ENCODE measurements at regions not wholly inside any gene's neighbourhood (a gene's known extent, or its start where the extent isn't known, plus 50 kb on each side); places are given as distances from the start of the nearest gene placed in this dataset.

DNA sequence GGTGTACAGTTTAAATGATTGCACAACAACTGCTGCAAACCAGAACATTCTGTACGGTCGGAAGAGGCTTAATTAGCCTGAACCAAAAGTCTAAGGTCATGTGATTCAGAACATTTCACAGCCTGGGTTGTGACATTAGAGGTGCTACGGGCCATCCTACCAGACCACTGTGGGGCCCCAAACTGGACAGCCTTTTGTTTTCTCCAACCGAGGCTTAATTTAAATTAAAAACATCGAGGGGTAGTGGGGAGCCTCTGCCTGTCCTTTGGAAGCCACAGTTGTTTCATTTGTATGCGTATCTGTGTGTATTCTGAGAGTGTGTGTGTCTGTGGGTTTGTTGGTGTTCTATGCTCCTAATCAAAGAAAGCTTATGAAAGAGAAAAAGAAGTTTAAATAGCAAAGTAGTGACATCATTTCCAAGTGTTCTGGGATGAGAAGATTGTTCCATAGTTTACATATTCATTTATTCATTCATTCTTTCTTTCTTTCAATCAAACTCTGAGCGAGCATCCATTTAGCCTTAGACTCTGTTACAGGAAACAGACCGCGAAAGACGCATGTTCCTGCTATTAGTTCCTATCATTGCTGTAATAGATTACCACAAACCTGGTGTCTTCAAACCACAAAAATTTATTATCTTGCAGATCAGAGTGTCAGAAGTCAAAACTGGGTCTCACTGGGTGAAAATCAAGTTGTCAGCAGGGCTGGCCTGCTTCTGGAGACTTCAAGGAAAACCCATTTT lies 444.8 kb downstream of the FOXO1 start:
- no peak for TF ChIP-seq CTCF (IDR thresholded peaks at IDR 0.05; ENCODE audit: low read depth, low read length)

DNA sequence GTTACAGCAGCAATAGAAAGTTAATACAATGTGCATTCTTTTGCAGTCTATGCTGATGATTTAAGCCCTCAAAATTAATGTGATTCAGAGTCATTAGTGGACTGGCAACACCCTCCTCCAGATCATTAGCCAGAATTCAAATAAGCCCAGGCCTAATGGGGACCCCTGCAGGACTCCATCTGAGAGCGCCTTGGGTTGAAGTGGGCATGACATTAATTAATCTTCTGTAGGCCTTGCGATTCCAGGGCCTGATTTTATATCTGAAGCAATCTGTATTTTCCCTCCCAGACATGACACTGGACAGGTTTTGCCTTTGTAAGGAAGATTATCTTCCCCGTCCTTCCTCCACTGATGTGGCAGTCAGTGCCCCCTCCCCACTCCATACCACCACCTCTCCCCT lies 442.9 kb downstream of the FOXO1 start:
- no peak for TF ChIP-seq CTCF (IDR thresholded peaks at IDR 0.05; ENCODE audit: low read depth, low read length)
- H3K4me3 ChIP-seq (replicated peaks in 1 of 2; ENCODE audit: low read depth in 2 of 2, low read length in 2 of 2): no peak overlapping the region
- DNase-seq (ENCODE audit: low read depth in 2 of 2): no peak

More for the DNA sequence above, 444.8 kb downstream of the FOXO1 start:
- DNase-seq (ENCODE audit: low read depth in 2 of 2): peak; percentile 77 to 81
- H3K4me3 ChIP-seq (replicated peaks in 1 of 2; ENCODE audit: low read depth in 2 of 2, low read length in 2 of 2): no peak overlapping the region

- DNase-seq (ENCODE audit: low read depth in 2 of 2): no peak
- TF ChIP-seq CTCF (IDR thresholded peaks at IDR 0.05; ENCODE audit: low read depth, low read length): no peak
Observed at GRCh38 chr13:40228496-40228895, 437.9 kb downstream of the FOXO1 start.

DNA sequence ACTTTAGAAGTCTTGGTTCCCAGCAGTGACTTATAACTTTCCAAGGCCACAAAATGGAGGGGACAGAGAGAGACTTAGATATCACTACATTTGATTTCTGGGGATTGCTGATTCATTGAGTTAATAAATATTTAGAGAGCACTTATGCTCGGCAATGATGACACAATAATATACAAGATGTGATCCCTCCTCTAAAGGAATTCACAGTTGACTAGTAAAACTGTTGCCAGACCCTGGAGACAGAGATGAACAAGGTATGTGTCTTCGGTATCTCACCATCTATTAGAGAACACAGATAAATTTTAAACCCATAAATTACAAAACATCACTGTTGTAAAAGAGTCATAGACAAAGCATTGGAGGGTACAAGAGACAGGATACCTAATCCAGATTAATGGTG lies 437.5 kb downstream of the FOXO1 start:
- DNase-seq (ENCODE audit: low read depth in 2 of 2): no peak
- no peak for TF ChIP-seq CTCF (IDR thresholded peaks at IDR 0.05; ENCODE audit: low read depth, low read length)
- H3K4me3 ChIP-seq (replicated peaks in 1 of 2; ENCODE audit: low read depth in 2 of 2, low read length in 2 of 2): no peak overlapping the region

More at GRCh38 chr13:40228496-40228895, 437.9 kb downstream of the FOXO1 start:
- no peak overlapping the region for H3K4me3 ChIP-seq (replicated peaks in 1 of 2; ENCODE audit: low read depth in 2 of 2, low read length in 2 of 2)

DNA sequence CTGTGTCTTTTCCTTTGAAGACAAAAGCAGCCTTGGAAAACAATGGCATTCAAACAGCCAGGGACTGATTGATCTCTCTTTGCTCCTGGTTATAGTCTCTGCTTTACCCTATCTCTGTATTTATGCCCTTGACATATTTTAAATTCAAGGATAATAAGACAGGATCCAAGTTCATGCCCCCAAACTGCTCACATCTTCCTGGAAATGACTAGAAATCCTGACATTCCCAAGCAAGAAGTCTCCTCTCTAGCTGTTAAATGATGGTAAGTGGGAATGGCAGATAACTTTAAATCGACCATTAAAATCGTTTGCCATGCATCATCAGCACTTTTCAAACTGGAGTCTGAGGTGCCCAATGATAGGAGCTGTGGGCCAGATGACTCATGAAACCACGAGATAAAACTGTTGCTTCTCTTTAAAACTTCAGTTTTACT lies 435.6 kb downstream of the FOXO1 start:
- no peak overlapping the region for H3K4me3 ChIP-seq (replicated peaks in 1 of 2; ENCODE audit: low read depth in 2 of 2, low read length in 2 of 2)
- DNase-seq (ENCODE audit: low read depth in 2 of 2): peak; percentile 60 to 85
- no peak for TF ChIP-seq CTCF (IDR thresholded peaks at IDR 0.05; ENCODE audit: low read depth, low read length)

DNA sequence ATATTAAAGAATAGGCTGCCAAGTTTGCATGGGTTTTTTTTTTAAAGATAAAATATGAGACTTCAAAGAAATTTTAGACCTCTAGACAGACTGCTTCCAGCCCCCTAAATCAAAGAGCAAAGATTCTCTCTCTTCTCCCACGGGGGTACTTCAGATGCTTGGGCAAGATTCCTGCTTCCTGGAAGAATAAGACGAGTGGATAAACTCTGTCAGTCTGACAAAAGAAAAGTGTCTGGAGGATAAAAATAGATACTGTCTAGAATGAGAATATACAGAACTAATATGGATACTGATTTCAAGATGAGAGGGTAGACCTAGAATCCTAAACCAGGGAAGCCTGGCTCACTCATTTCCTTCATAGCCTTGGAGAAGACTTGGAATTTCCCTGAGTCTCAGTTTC lies 435.1 kb downstream of the FOXO1 start:
- no peak for DNase-seq (ENCODE audit: low read depth in 2 of 2)
- no peak overlapping the region for H3K4me3 ChIP-seq (replicated peaks in 1 of 2; ENCODE audit: low read depth in 2 of 2, low read length in 2 of 2)
- TF ChIP-seq CTCF (IDR thresholded peaks at IDR 0.05; ENCODE audit: low read depth, low read length): no peak

DNA sequence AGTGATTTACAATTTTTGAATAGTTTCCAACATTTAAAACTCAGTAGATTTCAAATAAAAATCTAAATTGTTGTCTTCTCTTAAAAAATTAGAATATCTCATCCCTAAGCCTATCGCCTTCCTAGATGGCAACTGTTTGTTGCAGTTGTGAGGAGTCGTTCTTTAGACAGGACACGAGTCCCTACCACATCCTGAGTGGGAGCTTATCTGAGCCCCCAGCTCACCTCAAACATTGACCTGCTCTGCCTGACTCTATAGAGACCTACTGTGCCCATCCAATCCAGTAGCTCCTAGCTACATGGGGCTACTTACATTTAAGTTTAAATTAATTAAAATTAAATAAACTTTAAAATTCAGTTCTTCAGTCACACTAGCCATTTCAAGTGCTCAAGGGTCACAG lies 434.7 kb downstream of the FOXO1 start:
- no peak for TF ChIP-seq CTCF (IDR thresholded peaks at IDR 0.05; ENCODE audit: low read depth, low read length)
- no peak for DNase-seq (ENCODE audit: low read depth in 2 of 2)
- no peak overlapping the region for H3K4me3 ChIP-seq (replicated peaks in 1 of 2; ENCODE audit: low read depth in 2 of 2, low read length in 2 of 2)

Measured in cardiac fibroblast (primary cell).